ENCODE measurements at regions not wholly inside any gene's neighbourhood (a gene's known extent, or its start where the extent isn't known, plus 50 kb on each side); places are given as distances from the start of the nearest gene placed in this dataset.

DNA sequence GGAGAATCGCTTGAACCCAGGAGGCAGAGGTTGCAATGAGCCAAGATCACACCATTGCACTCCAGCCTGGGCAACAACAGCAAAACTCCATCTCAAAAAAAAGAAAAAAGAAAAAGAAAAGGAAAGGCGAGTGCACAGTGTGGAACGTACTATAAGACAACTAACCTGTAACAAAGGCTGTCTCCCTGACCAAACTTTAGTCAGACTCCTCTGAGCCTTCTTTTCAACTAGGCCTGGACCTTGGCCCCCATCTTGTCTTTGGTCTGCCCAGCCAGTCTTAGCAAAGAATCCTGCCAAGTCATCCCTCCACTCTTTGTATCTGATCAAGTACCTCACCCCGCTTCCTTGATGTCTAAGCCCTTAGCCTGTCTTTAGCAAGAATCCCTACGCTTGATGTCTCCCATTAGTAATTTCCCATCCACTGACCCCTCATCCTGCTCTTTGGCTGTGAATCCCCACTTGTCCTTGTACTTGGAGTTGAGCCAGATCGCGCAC, 68.9 kb upstream of the KDM7A start:
- TF ChIP-seq, protein P1, sequence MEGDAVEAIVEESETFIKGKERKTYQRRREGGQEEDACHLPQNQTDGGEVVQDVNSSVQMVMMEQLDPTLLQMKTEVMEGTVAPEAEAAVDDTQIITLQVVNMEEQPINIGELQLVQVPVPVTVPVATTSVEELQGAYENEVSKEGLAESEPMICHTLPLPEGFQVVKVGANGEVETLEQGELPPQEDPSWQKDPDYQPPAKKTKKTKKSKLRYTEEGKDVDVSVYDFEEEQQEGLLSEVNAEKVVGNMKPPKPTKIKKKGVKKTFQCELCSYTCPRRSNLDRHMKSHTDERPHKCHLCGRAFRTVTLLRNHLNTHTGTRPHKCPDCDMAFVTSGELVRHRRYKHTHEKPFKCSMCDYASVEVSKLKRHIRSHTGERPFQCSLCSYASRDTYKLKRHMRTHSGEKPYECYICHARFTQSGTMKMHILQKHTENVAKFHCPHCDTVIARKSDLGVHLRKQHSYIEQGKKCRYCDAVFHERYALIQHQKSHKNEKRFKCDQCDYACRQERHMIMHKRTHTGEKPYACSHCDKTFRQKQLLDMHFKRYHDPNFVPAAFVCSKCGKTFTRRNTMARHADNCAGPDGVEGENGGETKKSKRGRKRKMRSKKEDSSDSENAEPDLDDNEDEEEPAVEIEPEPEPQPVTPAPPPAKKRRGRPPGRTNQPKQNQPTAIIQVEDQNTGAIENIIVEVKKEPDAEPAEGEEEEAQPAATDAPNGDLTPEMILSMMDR (optimal IDR thresholded peaks at IDR 0.05 in 1 of 3, IDR thresholded peaks at IDR 0.05 in 1 of 3, conservative IDR thresholded peaks at IDR 0.05 in 1 of 3; ENCODE audit: extremely low read depth in 1 of 3, insufficient read depth in 2 of 3, low read length in 3 of 3), result no peak
- TF ChIP-seq EZH2 (IDR thresholded peaks at IDR 0.05; ENCODE audit: low read length), result no peak
